ENCODE measurements at regions not wholly inside any gene's neighbourhood (a gene's known extent, or its start where the extent isn't known, plus 50 kb on each side); places are given as distances from the start of the nearest gene placed in this dataset.

DNA sequence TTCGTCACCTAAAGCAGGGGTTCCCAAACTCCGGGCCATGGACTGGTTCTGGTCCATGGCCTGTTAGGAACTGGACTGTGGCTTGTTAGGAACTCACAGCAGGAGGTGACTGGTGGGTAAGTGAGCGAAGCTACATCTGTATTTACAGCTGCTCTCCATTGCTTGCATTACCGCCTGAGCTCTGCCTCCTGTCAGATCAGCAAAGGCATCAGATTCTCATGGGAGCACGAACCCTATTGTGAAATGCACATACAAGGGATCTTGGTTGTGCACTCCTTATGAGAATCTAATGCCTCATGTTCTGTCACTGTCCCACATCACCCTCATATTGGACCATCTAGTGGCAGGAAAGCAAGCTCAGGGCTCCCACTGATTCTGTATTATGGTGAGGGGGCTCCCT is 217.0 kb downstream of the ZFP36L2 start:
- TF ChIP-seq, protein P1, sequence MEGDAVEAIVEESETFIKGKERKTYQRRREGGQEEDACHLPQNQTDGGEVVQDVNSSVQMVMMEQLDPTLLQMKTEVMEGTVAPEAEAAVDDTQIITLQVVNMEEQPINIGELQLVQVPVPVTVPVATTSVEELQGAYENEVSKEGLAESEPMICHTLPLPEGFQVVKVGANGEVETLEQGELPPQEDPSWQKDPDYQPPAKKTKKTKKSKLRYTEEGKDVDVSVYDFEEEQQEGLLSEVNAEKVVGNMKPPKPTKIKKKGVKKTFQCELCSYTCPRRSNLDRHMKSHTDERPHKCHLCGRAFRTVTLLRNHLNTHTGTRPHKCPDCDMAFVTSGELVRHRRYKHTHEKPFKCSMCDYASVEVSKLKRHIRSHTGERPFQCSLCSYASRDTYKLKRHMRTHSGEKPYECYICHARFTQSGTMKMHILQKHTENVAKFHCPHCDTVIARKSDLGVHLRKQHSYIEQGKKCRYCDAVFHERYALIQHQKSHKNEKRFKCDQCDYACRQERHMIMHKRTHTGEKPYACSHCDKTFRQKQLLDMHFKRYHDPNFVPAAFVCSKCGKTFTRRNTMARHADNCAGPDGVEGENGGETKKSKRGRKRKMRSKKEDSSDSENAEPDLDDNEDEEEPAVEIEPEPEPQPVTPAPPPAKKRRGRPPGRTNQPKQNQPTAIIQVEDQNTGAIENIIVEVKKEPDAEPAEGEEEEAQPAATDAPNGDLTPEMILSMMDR (conservative IDR thresholded peaks at IDR 0.05), result no peak
- no peak for TF ChIP-seq EZH2 (IDR thresholded peaks at IDR 0.05; ENCODE audit: low read depth)

Data from PC-9 (cell line).